GM23338 (cell line): ENCODE measurements at regions not wholly inside any gene's neighbourhood (a gene's known extent, or its start where the extent isn't known, plus 50 kb on each side); places are given as distances from the start of the nearest gene placed in this dataset.

Experiments used
- CREB1 ChIP-seq: fragments of 250-450 bp; sonication (Bioruptor Pico); IDR thresholded peaks from 2 replicates; pipeline ENCODE4 v1.5.0; 2020; ENCODE audit warnings: low read depth, mild to moderate bottlenecking, moderate library complexity
- EZH2 ChIP-seq: fragments of 200-600 bp; sonication (generic); IDR thresholded peaks from one replicate; pipeline ENCODE4 v1.8.0; 2017; ENCODE audit warnings: antibody characterized with exemption, mild to moderate bottlenecking, low read depth; ENCODE audit not compliant: unreplicated experiment
- JUNB ChIP-seq: IDR thresholded peaks from one replicate; pipeline ENCODE4 v1.6.1; 2016; ENCODE audit warnings: antibody characterized with exemption; ENCODE audit not compliant: unreplicated experiment
- NANOG ChIP-seq: IDR thresholded peaks from 2 replicates; pipeline ENCODE4 v1.6.1; 2016; ENCODE audit warnings: antibody characterized with exemption, borderline replicate concordance
- POLR2AphosphoS5 ChIP-seq: IDR thresholded peaks from 2 replicates; pipeline ENCODE4 v1.6.1; 2016; ENCODE audit warnings: antibody characterized with exemption, low read depth
- ZNF114 ChIP-seq: fragments of 250-450 bp; sonication (Bioruptor Pico); IDR thresholded peaks from 2 replicates; pipeline ENCODE4 v1.5.0; 2020; ENCODE audit warnings: mild to moderate bottlenecking, moderate library complexity
- TF ChIP-seq, protein P1 (sequence below), 2 experiments: fragments of 200-600 bp in 1 of 2; sonication (generic) in 1 of 2; conservative IDR thresholded peaks; 2 replicates each; pipeline versions ENCODE4 v1.5.1 to v1.6.1; 2016 to 2017; ENCODE audit warnings: antibody characterized with exemption in 2 of 2, low read depth in 2 of 2, mild to moderate bottlenecking in 2 of 2, moderate library complexity in 1 of 2
- TF ChIP-seq, protein P2 (sequence below): IDR thresholded peaks from one replicate; pipeline ENCODE4 v1.6.1; 2018; ENCODE audit warnings: antibody characterized with exemption; ENCODE audit not compliant: unreplicated experiment
- TF ChIP-seq, protein P3 (sequence below): fragments of 250-450 bp; sonication (Bioruptor Pico); IDR thresholded peaks from 2 replicates; pipeline ENCODE4 v1.5.0; 2020; ENCODE audit warnings: mild to moderate bottlenecking, moderate library complexity

GRCh38 chr7:17716816-17717215, 223.5 kb downstream of the SNX13 start:
- TF ChIP-seq EZH2 (no peak), POLR2AphosphoS5 (no peak), ZNF114 (CRISPR knock-in tag) (no peak), JUNB (no peak), CREB1 (CRISPR knock-in tag) (no peak), NANOG (no peak)
- TF ChIP-seq, protein P1, sequence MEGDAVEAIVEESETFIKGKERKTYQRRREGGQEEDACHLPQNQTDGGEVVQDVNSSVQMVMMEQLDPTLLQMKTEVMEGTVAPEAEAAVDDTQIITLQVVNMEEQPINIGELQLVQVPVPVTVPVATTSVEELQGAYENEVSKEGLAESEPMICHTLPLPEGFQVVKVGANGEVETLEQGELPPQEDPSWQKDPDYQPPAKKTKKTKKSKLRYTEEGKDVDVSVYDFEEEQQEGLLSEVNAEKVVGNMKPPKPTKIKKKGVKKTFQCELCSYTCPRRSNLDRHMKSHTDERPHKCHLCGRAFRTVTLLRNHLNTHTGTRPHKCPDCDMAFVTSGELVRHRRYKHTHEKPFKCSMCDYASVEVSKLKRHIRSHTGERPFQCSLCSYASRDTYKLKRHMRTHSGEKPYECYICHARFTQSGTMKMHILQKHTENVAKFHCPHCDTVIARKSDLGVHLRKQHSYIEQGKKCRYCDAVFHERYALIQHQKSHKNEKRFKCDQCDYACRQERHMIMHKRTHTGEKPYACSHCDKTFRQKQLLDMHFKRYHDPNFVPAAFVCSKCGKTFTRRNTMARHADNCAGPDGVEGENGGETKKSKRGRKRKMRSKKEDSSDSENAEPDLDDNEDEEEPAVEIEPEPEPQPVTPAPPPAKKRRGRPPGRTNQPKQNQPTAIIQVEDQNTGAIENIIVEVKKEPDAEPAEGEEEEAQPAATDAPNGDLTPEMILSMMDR (conservative IDR thresholded peaks at IDR 0.05; ENCODE audit: low read depth in 2 of 2), result no peak
- TF ChIP-seq, protein P2, sequence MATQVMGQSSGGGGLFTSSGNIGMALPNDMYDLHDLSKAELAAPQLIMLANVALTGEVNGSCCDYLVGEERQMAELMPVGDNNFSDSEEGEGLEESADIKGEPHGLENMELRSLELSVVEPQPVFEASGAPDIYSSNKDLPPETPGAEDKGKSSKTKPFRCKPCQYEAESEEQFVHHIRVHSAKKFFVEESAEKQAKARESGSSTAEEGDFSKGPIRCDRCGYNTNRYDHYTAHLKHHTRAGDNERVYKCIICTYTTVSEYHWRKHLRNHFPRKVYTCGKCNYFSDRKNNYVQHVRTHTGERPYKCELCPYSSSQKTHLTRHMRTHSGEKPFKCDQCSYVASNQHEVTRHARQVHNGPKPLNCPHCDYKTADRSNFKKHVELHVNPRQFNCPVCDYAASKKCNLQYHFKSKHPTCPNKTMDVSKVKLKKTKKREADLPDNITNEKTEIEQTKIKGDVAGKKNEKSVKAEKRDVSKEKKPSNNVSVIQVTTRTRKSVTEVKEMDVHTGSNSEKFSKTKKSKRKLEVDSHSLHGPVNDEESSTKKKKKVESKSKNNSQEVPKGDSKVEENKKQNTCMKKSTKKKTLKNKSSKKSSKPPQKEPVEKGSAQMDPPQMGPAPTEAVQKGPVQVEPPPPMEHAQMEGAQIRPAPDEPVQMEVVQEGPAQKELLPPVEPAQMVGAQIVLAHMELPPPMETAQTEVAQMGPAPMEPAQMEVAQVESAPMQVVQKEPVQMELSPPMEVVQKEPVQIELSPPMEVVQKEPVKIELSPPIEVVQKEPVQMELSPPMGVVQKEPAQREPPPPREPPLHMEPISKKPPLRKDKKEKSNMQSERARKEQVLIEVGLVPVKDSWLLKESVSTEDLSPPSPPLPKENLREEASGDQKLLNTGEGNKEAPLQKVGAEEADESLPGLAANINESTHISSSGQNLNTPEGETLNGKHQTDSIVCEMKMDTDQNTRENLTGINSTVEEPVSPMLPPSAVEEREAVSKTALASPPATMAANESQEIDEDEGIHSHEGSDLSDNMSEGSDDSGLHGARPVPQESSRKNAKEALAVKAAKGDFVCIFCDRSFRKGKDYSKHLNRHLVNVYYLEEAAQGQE, result no peak
- TF ChIP-seq, protein P3, sequence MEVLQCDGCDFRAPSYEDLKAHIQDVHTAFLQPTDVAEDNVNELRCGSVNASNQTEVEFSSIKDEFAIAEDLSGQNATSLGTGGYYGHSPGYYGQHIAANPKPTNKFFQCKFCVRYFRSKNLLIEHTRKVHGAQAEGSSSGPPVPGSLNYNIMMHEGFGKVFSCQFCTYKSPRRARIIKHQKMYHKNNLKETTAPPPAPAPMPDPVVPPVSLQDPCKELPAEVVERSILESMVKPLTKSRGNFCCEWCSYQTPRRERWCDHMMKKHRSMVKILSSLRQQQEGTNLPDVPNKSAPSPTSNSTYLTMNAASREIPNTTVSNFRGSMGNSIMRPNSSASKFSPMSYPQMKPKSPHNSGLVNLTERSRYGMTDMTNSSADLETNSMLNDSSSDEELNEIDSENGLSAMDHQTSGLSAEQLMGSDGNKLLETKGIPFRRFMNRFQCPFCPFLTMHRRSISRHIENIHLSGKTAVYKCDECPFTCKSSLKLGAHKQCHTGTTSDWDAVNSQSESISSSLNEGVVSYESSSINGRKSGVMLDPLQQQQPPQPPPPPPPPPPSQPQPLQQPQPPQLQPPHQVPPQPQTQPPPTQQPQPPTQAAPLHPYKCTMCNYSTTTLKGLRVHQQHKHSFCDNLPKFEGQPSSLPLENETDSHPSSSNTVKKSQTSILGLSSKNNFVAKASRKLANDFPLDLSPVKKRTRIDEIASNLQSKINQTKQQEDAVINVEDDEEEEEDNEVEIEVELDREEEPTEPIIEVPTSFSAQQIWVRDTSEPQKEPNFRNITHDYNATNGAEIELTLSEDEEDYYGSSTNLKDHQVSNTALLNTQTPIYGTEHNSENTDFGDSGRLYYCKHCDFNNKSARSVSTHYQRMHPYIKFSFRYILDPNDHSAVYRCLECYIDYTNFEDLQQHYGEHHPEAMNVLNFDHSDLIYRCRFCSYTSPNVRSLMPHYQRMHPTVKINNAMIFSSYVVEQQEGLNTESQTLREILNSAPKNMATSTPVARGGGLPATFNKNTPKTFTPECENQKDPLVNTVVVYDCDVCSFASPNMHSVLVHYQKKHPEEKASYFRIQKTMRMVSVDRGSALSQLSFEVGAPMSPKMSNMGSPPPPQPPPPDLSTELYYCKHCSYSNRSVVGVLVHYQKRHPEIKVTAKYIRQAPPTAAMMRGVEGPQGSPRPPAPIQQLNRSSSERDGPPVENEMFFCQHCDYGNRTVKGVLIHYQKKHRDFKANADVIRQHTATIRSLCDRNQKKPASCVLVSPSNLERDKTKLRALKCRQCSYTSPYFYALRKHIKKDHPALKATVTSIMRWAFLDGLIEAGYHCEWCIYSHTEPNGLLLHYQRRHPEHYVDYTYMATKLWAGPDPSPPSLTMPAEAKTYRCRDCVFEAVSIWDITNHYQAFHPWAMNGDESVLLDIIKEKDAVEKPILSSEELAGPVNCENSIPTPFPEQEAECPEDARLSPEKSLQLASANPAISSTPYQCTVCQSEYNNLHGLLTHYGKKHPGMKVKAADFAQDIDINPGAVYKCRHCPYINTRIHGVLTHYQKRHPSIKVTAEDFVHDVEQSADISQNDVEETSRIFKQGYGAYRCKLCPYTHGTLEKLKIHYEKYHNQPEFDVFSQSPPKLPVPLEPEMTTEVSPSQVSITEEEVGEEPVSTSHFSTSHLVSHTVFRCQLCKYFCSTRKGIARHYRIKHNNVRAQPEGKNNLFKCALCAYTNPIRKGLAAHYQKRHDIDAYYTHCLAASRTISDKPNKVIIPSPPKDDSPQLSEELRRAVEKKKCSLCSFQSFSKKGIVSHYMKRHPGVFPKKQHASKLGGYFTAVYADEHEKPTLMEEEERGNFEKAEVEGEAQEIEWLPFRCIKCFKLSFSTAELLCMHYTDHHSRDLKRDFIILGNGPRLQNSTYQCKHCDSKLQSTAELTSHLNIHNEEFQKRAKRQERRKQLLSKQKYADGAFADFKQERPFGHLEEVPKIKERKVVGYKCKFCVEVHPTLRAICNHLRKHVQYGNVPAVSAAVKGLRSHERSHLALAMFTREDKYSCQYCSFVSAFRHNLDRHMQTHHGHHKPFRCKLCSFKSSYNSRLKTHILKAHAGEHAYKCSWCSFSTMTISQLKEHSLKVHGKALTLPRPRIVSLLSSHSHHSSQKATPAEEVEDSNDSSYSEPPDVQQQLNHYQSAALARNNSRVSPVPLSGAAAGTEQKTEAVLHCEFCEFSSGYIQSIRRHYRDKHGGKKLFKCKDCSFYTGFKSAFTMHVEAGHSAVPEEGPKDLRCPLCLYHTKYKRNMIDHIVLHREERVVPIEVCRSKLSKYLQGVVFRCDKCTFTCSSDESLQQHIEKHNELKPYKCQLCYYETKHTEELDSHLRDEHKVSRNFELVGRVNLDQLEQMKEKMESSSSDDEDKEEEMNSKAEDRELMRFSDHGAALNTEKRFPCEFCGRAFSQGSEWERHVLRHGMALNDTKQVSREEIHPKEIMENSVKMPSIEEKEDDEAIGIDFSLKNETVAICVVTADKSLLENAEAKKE, result no peak
